ENCODE measurements at regions not wholly inside any gene's neighbourhood (a gene's known extent, or its start where the extent isn't known, plus 50 kb on each side); places are given as distances from the start of the nearest gene placed in this dataset.

DNA sequence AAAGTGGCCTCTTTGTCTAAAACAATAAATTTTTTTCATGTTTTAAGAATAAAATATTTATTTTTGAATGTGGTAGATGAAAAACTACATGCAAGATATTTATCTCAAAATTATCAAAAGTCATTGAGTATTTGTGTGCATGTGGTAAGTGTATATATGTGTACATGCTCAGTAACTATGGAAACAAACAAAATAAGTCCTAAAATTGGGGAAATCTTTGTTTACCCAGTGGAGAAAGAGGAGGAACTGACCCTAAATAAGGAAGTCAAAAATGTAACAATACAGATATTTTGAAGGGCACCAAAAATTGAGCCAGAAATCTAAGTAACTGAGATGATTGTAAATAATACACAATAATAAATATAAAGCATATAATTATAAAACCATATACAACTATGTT, 639.2 kb downstream of the MAFB start:
- ATAC-seq (no peak), DNase-seq (ENCODE audit: low spot score) (no peak)
- no peaks in the 10 kb centered on the region for H3K27me3 Mint-ChIP-seq (ENCODE audit: low read depth)
- ChIA-PET POLR2A (no interaction called here), CTCF (no interaction called here)
- TF ChIP-seq TEAD4 (CRISPR knock-in tag; IDR thresholded peaks at IDR 0.05) (no peak), ELF4 (CRISPR knock-in tag; IDR thresholded peaks at IDR 0.05; ENCODE audit: low read depth) (no peak)
- H3K36me3 Mint-ChIP-seq: no peaks in the 10 kb centered on the region
- H3K9me3 Mint-ChIP-seq: no peaks in the 10 kb centered on the region
- H3K27ac Mint-ChIP-seq: no peak overlapping the region
- H3K4me3 Mint-ChIP-seq: no peak overlapping the region
- no peaks in the 10 kb centered on the region for H3K4me1 Mint-ChIP-seq

DNA sequence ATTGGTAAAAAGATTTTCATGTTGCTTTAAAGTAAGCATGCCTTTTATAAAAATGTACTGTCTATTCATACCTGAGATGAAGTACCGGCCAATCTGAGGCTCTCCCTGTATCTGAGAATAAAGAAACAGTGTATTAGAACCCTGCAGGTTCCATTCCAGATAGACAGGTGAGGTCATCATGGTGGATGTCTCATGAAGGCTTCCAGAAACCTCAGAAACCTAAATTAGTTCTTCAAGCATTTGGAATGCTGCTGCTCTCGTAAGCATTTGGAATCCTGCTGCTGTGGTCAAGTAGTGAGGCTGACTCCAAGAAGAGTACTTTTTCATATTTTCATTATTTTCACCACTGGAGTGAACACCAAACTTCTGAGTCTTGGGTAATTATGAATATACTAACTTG, 642.3 kb downstream of the MAFB start:
- no peaks in the 10 kb centered on the region for H3K4me1 Mint-ChIP-seq
- no peaks in the 10 kb centered on the region for H3K9me3 Mint-ChIP-seq
- ChIA-PET POLR2A (no interaction called here), CTCF (no interaction called here)
- no peaks in the 10 kb centered on the region for H3K36me3 Mint-ChIP-seq
- ATAC-seq (no peak), DNase-seq (ENCODE audit: low spot score) (no peak)
- TF ChIP-seq MYBL2 (CRISPR knock-in tag; IDR thresholded peaks at IDR 0.05): no peak
- H3K27ac Mint-ChIP-seq: no peak overlapping the region
- H3K4me3 Mint-ChIP-seq: no peak overlapping the region
- no peaks in the 10 kb centered on the region for H3K27me3 Mint-ChIP-seq (ENCODE audit: low read depth)

DNA sequence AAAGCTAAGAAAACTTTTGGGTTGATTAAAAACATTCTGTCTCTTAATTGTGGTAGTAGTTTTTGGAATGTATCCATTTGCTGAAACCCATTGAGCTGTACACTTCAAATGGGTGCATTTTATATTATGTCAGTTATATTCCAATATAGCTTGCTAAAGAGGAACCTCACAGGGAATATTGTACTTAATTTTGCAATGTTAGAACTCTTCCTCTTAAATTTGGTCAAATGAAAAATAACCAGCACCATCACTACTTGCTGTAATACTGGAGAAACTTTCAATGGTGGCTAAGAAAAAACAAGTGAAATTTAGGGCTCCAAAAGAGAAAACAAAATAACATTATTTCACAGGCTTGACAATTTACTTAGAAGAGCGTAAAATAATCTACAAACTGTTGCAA, 651.5 kb downstream of the MAFB start:
- ChIA-PET POLR2A (no interaction called here), CTCF (no interaction called here)
- no peak for ATAC-seq
- Mint-ChIP-seq H3K27me3 (ENCODE audit: low read depth) (no peaks in the 10 kb centered on the region), H3K4me3 (no peak overlapping the region), H3K36me3 (peaks cover 8% of the 10 kb centered on the region; the same call in 1 of the 2 replicates), H3K9me3 (peaks cover 11% of the 10 kb centered on the region), H3K27ac (no peak overlapping the region), H3K4me1 (peaks cover 4% of the 10 kb centered on the region; the same call in 1 of the 2 replicates)
- DNase-seq (ENCODE audit: low spot score): no peak
- TF ChIP-seq, protein P1, sequence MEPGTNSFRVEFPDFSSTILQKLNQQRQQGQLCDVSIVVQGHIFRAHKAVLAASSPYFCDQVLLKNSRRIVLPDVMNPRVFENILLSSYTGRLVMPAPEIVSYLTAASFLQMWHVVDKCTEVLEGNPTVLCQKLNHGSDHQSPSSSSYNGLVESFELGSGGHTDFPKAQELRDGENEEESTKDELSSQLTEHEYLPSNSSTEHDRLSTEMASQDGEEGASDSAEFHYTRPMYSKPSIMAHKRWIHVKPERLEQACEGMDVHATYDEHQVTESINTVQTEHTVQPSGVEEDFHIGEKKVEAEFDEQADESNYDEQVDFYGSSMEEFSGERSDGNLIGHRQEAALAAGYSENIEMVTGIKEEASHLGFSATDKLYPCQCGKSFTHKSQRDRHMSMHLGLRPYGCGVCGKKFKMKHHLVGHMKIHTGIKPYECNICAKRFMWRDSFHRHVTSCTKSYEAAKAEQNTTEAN (CRISPR knock-in tag; IDR thresholded peaks at IDR 0.05): no peak

DNA sequence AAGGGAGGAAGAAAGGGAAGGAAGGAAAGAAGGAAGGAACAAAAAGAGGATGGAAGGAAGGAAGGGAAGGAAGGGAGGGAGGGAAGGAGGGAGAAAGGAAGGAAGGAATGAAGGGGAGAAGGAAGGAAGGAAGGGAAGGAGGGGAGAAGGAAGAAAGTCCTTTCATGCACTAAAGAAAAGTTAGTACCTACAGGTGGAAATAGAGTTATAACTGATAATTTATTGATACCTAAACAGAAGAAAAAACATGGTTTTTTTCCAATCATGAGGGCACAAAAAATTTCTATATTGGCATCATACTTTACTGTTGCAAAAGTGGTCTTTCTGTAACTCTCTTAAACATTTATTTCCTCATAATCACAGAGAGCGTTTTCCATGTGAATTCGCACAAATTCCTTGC, 659.4 kb downstream of the MAFB start:
- H3K4me3 Mint-ChIP-seq: no peak overlapping the region
- TF ChIP-seq TEAD1 (CRISPR knock-in tag; IDR thresholded peaks at IDR 0.05) (no peak), ZNF317 (CRISPR knock-in tag; IDR thresholded peaks at IDR 0.05; ENCODE audit: borderline replicate concordance, low read depth) (no peak), ZNF263 (CRISPR knock-in tag; IDR thresholded peaks at IDR 0.05; ENCODE audit: low read depth) (no peak), NR1H2 (CRISPR knock-in tag; IDR thresholded peaks at IDR 0.05) (no peak), CREM (CRISPR knock-in tag; IDR thresholded peaks at IDR 0.05) (no peak), MXD4 (CRISPR knock-in tag; IDR thresholded peaks at IDR 0.05; ENCODE audit: borderline replicate concordance) (no peak), ZNF121 (CRISPR knock-in tag; IDR thresholded peaks at IDR 0.05) (no peak)
- TF ChIP-seq, protein P2, sequence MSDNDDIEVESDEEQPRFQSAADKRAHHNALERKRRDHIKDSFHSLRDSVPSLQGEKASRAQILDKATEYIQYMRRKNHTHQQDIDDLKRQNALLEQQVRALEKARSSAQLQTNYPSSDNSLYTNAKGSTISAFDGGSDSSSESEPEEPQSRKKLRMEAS (CRISPR knock-in tag; IDR thresholded peaks at IDR 0.05): no peak
- TF ChIP-seq, protein P3, sequence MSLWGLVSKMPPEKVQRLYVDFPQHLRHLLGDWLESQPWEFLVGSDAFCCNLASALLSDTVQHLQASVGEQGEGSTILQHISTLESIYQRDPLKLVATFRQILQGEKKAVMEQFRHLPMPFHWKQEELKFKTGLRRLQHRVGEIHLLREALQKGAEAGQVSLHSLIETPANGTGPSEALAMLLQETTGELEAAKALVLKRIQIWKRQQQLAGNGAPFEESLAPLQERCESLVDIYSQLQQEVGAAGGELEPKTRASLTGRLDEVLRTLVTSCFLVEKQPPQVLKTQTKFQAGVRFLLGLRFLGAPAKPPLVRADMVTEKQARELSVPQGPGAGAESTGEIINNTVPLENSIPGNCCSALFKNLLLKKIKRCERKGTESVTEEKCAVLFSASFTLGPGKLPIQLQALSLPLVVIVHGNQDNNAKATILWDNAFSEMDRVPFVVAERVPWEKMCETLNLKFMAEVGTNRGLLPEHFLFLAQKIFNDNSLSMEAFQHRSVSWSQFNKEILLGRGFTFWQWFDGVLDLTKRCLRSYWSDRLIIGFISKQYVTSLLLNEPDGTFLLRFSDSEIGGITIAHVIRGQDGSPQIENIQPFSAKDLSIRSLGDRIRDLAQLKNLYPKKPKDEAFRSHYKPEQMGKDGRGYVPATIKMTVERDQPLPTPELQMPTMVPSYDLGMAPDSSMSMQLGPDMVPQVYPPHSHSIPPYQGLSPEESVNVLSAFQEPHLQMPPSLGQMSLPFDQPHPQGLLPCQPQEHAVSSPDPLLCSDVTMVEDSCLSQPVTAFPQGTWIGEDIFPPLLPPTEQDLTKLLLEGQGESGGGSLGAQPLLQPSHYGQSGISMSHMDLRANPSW (CRISPR knock-in tag; conservative IDR thresholded peaks at IDR 0.05; ENCODE audit: low read depth): no peak
- TF ChIP-seq, protein P4, sequence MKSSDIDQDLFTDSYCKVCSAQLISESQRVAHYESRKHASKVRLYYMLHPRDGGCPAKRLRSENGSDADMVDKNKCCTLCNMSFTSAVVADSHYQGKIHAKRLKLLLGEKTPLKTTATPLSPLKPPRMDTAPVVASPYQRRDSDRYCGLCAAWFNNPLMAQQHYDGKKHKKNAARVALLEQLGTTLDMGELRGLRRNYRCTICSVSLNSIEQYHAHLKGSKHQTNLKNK (CRISPR knock-in tag; IDR thresholded peaks at IDR 0.05): no peak
- H3K27ac Mint-ChIP-seq: no peak overlapping the region
- no peak for ATAC-seq
- H3K27me3 Mint-ChIP-seq (ENCODE audit: low read depth): no peaks in the 10 kb centered on the region
- peaks cover 2% of the 10 kb centered on the region for H3K4me1 Mint-ChIP-seq
- DNase-seq (ENCODE audit: low spot score): no peak
- CTCF ChIA-PET: no interaction called here
- peaks cover 8% of the 10 kb centered on the region; the same call in 1 of the 2 replicates for H3K36me3 Mint-ChIP-seq
- H3K9me3 Mint-ChIP-seq: peaks cover 7% of the 10 kb centered on the region
- POLR2A ChIA-PET: no interaction called here

Measured in WTC11 (cell line).